ENCODE measurements at regions not wholly inside any gene's neighbourhood (a gene's known extent, or its start where the extent isn't known, plus 50 kb on each side); places are given as distances from the start of the nearest gene placed in this dataset.

GRCh38 chr12:73486256-73486655 lies 1051.4 kb upstream of the ATXN7L3B start:
- H3K36me3 ChIP-seq (ENCODE audit: control insufficient read depth in 3 of 3, insufficient read depth in 3 of 3, low read length in 3 of 3): no peaks in the 10 kb centered on the region
- H3K27me3 ChIP-seq (ENCODE audit: control insufficient read depth in 3 of 3, insufficient read depth in 3 of 3, low read length in 3 of 3): no peaks in the 10 kb centered on the region
- peaks cover 0 to 3% (median 2%) of the 10 kb centered on the region in 3 donors for H3K9me3 ChIP-seq (ENCODE audit: control insufficient read depth in 3 of 3, low read length in 3 of 3)
- H3K9ac ChIP-seq (ENCODE audit: low read depth in 1 of 3, low read length in 3 of 3): no peak overlapping the region
- H3K27ac ChIP-seq (ENCODE audit: low read depth, low read length): no peak overlapping the region
- no peaks in the 10 kb centered on the region for H3K4me1 ChIP-seq (ENCODE audit: control insufficient read depth in 3 of 3, insufficient read depth in 3 of 3, low read length in 3 of 3)
- H3K4me3 ChIP-seq (ENCODE audit: low read length in 3 of 3): no peak overlapping the region

- H3K27me3 ChIP-seq (ENCODE audit: control insufficient read depth in 3 of 3, insufficient read depth in 3 of 3, low read length in 3 of 3): no peaks in the 10 kb centered on the region
- no peaks in the 10 kb centered on the region for H3K9me3 ChIP-seq (ENCODE audit: control insufficient read depth in 3 of 3, low read length in 3 of 3)
- no peaks in the 10 kb centered on the region for H3K36me3 ChIP-seq (ENCODE audit: control insufficient read depth in 3 of 3, insufficient read depth in 3 of 3, low read length in 3 of 3)
- no peak overlapping the region for H3K9ac ChIP-seq (ENCODE audit: low read depth in 1 of 3, low read length in 3 of 3)
- no peak overlapping the region for H3K27ac ChIP-seq (ENCODE audit: low read depth, low read length)
- H3K4me1 ChIP-seq (ENCODE audit: control insufficient read depth in 3 of 3, insufficient read depth in 3 of 3, low read length in 3 of 3): no peaks in the 10 kb centered on the region
- H3K4me3 ChIP-seq (ENCODE audit: low read length in 3 of 3): no peak overlapping the region
These were observed 1031.0 kb upstream of the ATXN7L3B start for GRCh38 chr12:73506611-73507010.

GRCh38 chr12:73514672-73515071 lies 1023.0 kb upstream of the ATXN7L3B start:
- Histone ChIP-seq H3K27ac (ENCODE audit: low read depth, low read length) (no peak overlapping the region), H3K36me3 (ENCODE audit: control insufficient read depth in 3 of 3, insufficient read depth in 3 of 3, low read length in 3 of 3) (no peaks in the 10 kb centered on the region), H3K9me3 (ENCODE audit: control insufficient read depth in 3 of 3, low read length in 3 of 3) (peaks cover 0 to 5% (median 0%) of the 10 kb centered on the region in 3 donors), H3K27me3 (ENCODE audit: control insufficient read depth in 3 of 3, insufficient read depth in 3 of 3, low read length in 3 of 3) (no peaks in the 10 kb centered on the region), H3K4me1 (ENCODE audit: control insufficient read depth in 3 of 3, insufficient read depth in 3 of 3, low read length in 3 of 3) (no peaks in the 10 kb centered on the region), H3K9ac (ENCODE audit: low read depth in 1 of 3, low read length in 3 of 3) (no peak overlapping the region), H3K4me3 (ENCODE audit: low read length in 3 of 3) (no peak overlapping the region)

GRCh38 chr12:73517859-73518258 lies 1019.8 kb upstream of the ATXN7L3B start:
- H3K9ac ChIP-seq (ENCODE audit: low read depth in 1 of 3, low read length in 3 of 3): no peak overlapping the region
- H3K4me3 ChIP-seq (ENCODE audit: low read length in 3 of 3): no peak overlapping the region
- H3K36me3 ChIP-seq (ENCODE audit: control insufficient read depth in 3 of 3, insufficient read depth in 3 of 3, low read length in 3 of 3): no peaks in the 10 kb centered on the region
- peaks cover 2 to 5% (median 2%) of the 10 kb centered on the region in 3 donors for H3K9me3 ChIP-seq (ENCODE audit: control insufficient read depth in 3 of 3, low read length in 3 of 3)
- H3K27me3 ChIP-seq (ENCODE audit: control insufficient read depth in 3 of 3, insufficient read depth in 3 of 3, low read length in 3 of 3): no peaks in the 10 kb centered on the region
- no peak overlapping the region for H3K27ac ChIP-seq (ENCODE audit: low read depth, low read length)
- no peaks in the 10 kb centered on the region for H3K4me1 ChIP-seq (ENCODE audit: control insufficient read depth in 3 of 3, insufficient read depth in 3 of 3, low read length in 3 of 3)

GRCh38 chr12:73529231-73529630 lies 1008.4 kb upstream of the ATXN7L3B start:
- no peaks in the 10 kb centered on the region for H3K27me3 ChIP-seq (ENCODE audit: control insufficient read depth in 3 of 3, insufficient read depth in 3 of 3, low read length in 3 of 3)
- H3K4me1 ChIP-seq (ENCODE audit: control insufficient read depth in 3 of 3, insufficient read depth in 3 of 3, low read length in 3 of 3): no peaks in the 10 kb centered on the region
- H3K36me3 ChIP-seq (ENCODE audit: control insufficient read depth in 3 of 3, insufficient read depth in 3 of 3, low read length in 3 of 3): no peaks in the 10 kb centered on the region
- peaks cover 0 to 2% (median 0%) of the 10 kb centered on the region in 3 donors for H3K9me3 ChIP-seq (ENCODE audit: control insufficient read depth in 3 of 3, low read length in 3 of 3)
- no peak overlapping the region for H3K9ac ChIP-seq (ENCODE audit: low read depth in 1 of 3, low read length in 3 of 3)
- H3K4me3 ChIP-seq (ENCODE audit: low read length in 3 of 3): no peak overlapping the region
- no peak overlapping the region for H3K27ac ChIP-seq (ENCODE audit: low read depth, low read length)

- Histone ChIP-seq H3K9me3 (ENCODE audit: control insufficient read depth in 3 of 3, low read length in 3 of 3) (peaks cover 0 to 2% (median 0%) of the 10 kb centered on the region in 3 donors), H3K9ac (ENCODE audit: low read depth in 1 of 3, low read length in 3 of 3) (no peak overlapping the region), H3K4me1 (ENCODE audit: control insufficient read depth in 3 of 3, insufficient read depth in 3 of 3, low read length in 3 of 3) (no peaks in the 10 kb centered on the region), H3K4me3 (ENCODE audit: low read length in 3 of 3) (no peak overlapping the region), H3K36me3 (ENCODE audit: control insufficient read depth in 3 of 3, insufficient read depth in 3 of 3, low read length in 3 of 3) (no peaks in the 10 kb centered on the region), H3K27ac (ENCODE audit: low read depth, low read length) (no peak overlapping the region), H3K27me3 (ENCODE audit: control insufficient read depth in 3 of 3, insufficient read depth in 3 of 3, low read length in 3 of 3) (no peaks in the 10 kb centered on the region)
These were observed 1007.7 kb upstream of the ATXN7L3B start for GRCh38 chr12:73529954-73530353.

- H3K4me1 ChIP-seq (ENCODE audit: control insufficient read depth in 3 of 3, insufficient read depth in 3 of 3, low read length in 3 of 3): no peaks in the 10 kb centered on the region
- H3K27ac ChIP-seq (ENCODE audit: low read depth, low read length): no peak overlapping the region
- H3K27me3 ChIP-seq (ENCODE audit: control insufficient read depth in 3 of 3, insufficient read depth in 3 of 3, low read length in 3 of 3): no peaks in the 10 kb centered on the region
- no peaks in the 10 kb centered on the region for H3K36me3 ChIP-seq (ENCODE audit: control insufficient read depth in 3 of 3, insufficient read depth in 3 of 3, low read length in 3 of 3)
- H3K9me3 ChIP-seq (ENCODE audit: control insufficient read depth in 3 of 3, low read length in 3 of 3): peaks cover 0 to 2% (median 0%) of the 10 kb centered on the region in 3 donors
- H3K9ac ChIP-seq (ENCODE audit: low read depth in 1 of 3, low read length in 3 of 3): no peak overlapping the region
- H3K4me3 ChIP-seq (ENCODE audit: low read length in 3 of 3): no peak overlapping the region
These were observed 1005.9 kb upstream of the ATXN7L3B start for GRCh38 chr12:73531752-73532151.

- Histone ChIP-seq H3K36me3 (ENCODE audit: control insufficient read depth in 3 of 3, insufficient read depth in 3 of 3, low read length in 3 of 3) (no peaks in the 10 kb centered on the region), H3K9ac (ENCODE audit: low read depth in 1 of 3, low read length in 3 of 3) (no peak overlapping the region), H3K9me3 (ENCODE audit: control insufficient read depth in 3 of 3, low read length in 3 of 3) (no peaks in the 10 kb centered on the region), H3K27ac (ENCODE audit: low read depth, low read length) (no peak overlapping the region), H3K27me3 (ENCODE audit: control insufficient read depth in 3 of 3, insufficient read depth in 3 of 3, low read length in 3 of 3) (no peaks in the 10 kb centered on the region), H3K4me1 (ENCODE audit: control insufficient read depth in 3 of 3, insufficient read depth in 3 of 3, low read length in 3 of 3) (no peaks in the 10 kb centered on the region), H3K4me3 (ENCODE audit: low read length in 3 of 3) (no peak overlapping the region)
These were observed 990.2 kb upstream of the ATXN7L3B start for GRCh38 chr12:73547421-73547820.

GRCh38 chr12:73585136-73585535 lies 952.5 kb upstream of the ATXN7L3B start:
- Histone ChIP-seq H3K4me3 (ENCODE audit: low read length in 3 of 3) (no peak overlapping the region), H3K27ac (ENCODE audit: low read depth, low read length) (no peak overlapping the region), H3K9ac (ENCODE audit: low read depth in 1 of 3, low read length in 3 of 3) (no peak overlapping the region), H3K9me3 (ENCODE audit: control insufficient read depth in 3 of 3, low read length in 3 of 3) (no peaks in the 10 kb centered on the region), H3K27me3 (ENCODE audit: control insufficient read depth in 3 of 3, insufficient read depth in 3 of 3, low read length in 3 of 3) (no peaks in the 10 kb centered on the region), H3K36me3 (ENCODE audit: control insufficient read depth in 3 of 3, insufficient read depth in 3 of 3, low read length in 3 of 3) (no peaks in the 10 kb centered on the region), H3K4me1 (ENCODE audit: control insufficient read depth in 3 of 3, insufficient read depth in 3 of 3, low read length in 3 of 3) (no peaks in the 10 kb centered on the region)

- no peaks in the 10 kb centered on the region for H3K9me3 ChIP-seq (ENCODE audit: control insufficient read depth in 3 of 3, low read length in 3 of 3)
- H3K36me3 ChIP-seq (ENCODE audit: control insufficient read depth in 3 of 3, insufficient read depth in 3 of 3, low read length in 3 of 3): no peaks in the 10 kb centered on the region
- no peak overlapping the region for H3K9ac ChIP-seq (ENCODE audit: low read depth in 1 of 3, low read length in 3 of 3)
- no peak overlapping the region for H3K4me3 ChIP-seq (ENCODE audit: low read length in 3 of 3)
- no peak overlapping the region for H3K27ac ChIP-seq (ENCODE audit: low read depth, low read length)
- no peaks in the 10 kb centered on the region for H3K4me1 ChIP-seq (ENCODE audit: control insufficient read depth in 3 of 3, insufficient read depth in 3 of 3, low read length in 3 of 3)
- no peaks in the 10 kb centered on the region for H3K27me3 ChIP-seq (ENCODE audit: control insufficient read depth in 3 of 3, insufficient read depth in 3 of 3, low read length in 3 of 3)
These were observed 948.4 kb upstream of the ATXN7L3B start for GRCh38 chr12:73589220-73589619.

- Histone ChIP-seq H3K9ac (ENCODE audit: low read depth in 1 of 3, low read length in 3 of 3) (no peak overlapping the region), H3K9me3 (ENCODE audit: control insufficient read depth in 3 of 3, low read length in 3 of 3) (no peaks in the 10 kb centered on the region), H3K36me3 (ENCODE audit: control insufficient read depth in 3 of 3, insufficient read depth in 3 of 3, low read length in 3 of 3) (no peaks in the 10 kb centered on the region), H3K4me3 (ENCODE audit: low read length in 3 of 3) (no peak overlapping the region), H3K27ac (ENCODE audit: low read depth, low read length) (no peak overlapping the region), H3K27me3 (ENCODE audit: control insufficient read depth in 3 of 3, insufficient read depth in 3 of 3, low read length in 3 of 3) (no peaks in the 10 kb centered on the region), H3K4me1 (ENCODE audit: control insufficient read depth in 3 of 3, insufficient read depth in 3 of 3, low read length in 3 of 3) (no peaks in the 10 kb centered on the region)
These were observed 939.0 kb upstream of the ATXN7L3B start for GRCh38 chr12:73598626-73599025.

Data from skeletal muscle tissue (tissue), 3 donors.